DND-41 (cell line): ENCODE measurements at regions not wholly inside any gene's neighbourhood (a gene's known extent, or its start where the extent isn't known, plus 50 kb on each side); places are given as distances from the start of the nearest gene placed in this dataset.

Experiments
- CTCF ChIP-seq: IDR thresholded peaks from 2 replicates; pipeline ENCODE4 v1.5.1; 2012; ENCODE audit warnings: borderline replicate concordance, low read length, moderate library complexity, mild to moderate bottlenecking; ENCODE audit not compliant: poor library complexity, severe bottlenecking; ENCODE audit errors: extremely low read depth
- EZH2 ChIP-seq: IDR thresholded peaks from 3 replicates; pipeline ENCODE4 v1.6.1; 2012; ENCODE audit warnings: borderline replicate concordance, low read depth, mild to moderate bottlenecking, moderate library complexity, low read length, inconsistent platforms; ENCODE audit not compliant: severe bottlenecking

- no peak for TF ChIP-seq EZH2
- no peak for TF ChIP-seq CTCF
These were observed 1498.8 kb downstream of the SLITRK5 start for GRCh38 chr13:89169951-89170350.
